GM19463 (cell line): ENCODE measurements at regions not wholly inside any gene's neighbourhood (a gene's known extent, or its start where the extent isn't known, plus 50 kb on each side); places are given as distances from the start of the nearest gene placed in this dataset.

Experiments used
- ATAC-seq: cut with Tn5 transposase; IDR thresholded peaks from one replicate; pipeline ENCODE4 v1.9.1; 2021; ENCODE audit warnings: mild to moderate bottlenecking, moderate library complexity; ENCODE audit not compliant: unreplicated experiment

GRCh38 chrX:39311646-39312045, 510.4 kb downstream of the MID1IP1 start:
- ATAC-seq, result no peak

- ATAC-seq, result no peak
These were observed 511.9 kb downstream of the MID1IP1 start for GRCh38 chrX:39313146-39313545.

- ATAC-seq, result no peak
These were observed 517.5 kb downstream of the MID1IP1 start for GRCh38 chrX:39318506-39319343.

GRCh38 chrX:39320165-39320564, 518.9 kb downstream of the MID1IP1 start:
- no peak for ATAC-seq

GRCh38 chrX:39322496-39322895, 521.2 kb downstream of the MID1IP1 start:
- ATAC-seq, result no peak

- no peak for ATAC-seq
These were observed 523.1 kb downstream of the MID1IP1 start for GRCh38 chrX:39324233-39324930.

GRCh38 chrX:39327255-39327654, 526.0 kb downstream of the MID1IP1 start:
- no peak for ATAC-seq

- no peak for ATAC-seq
These were observed 526.4 kb downstream of the MID1IP1 start for GRCh38 chrX:39327705-39328104.

- no peak for ATAC-seq
These were observed 527.4 kb downstream of the MID1IP1 start for GRCh38 chrX:39328661-39329060.

GRCh38 chrX:39331082-39331704, 529.9 kb downstream of the MID1IP1 start:
- peak; percentile 70 for ATAC-seq

GRCh38 chrX:39333451-39333850, 532.2 kb downstream of the MID1IP1 start:
- no peak for ATAC-seq

- ATAC-seq, result no peak
These were observed 534.4 kb downstream of the MID1IP1 start for GRCh38 chrX:39335513-39336235.

GRCh38 chrX:39336671-39337311, 535.5 kb downstream of the MID1IP1 start:
- ATAC-seq, result peak; percentile 66

GRCh38 chrX:39337451-39337850, 536.2 kb downstream of the MID1IP1 start:
- no peak for ATAC-seq

- no peak for ATAC-seq
These were observed 537.3 kb downstream of the MID1IP1 start for GRCh38 chrX:39338583-39338982.

- ATAC-seq, result no peak
These were observed 555.0 kb downstream of the MID1IP1 start for GRCh38 chrX:39356119-39356807.

- ATAC-seq, result no peak
These were observed 558.8 kb downstream of the MID1IP1 start for GRCh38 chrX:39360101-39360500.

- no peak for ATAC-seq
These were observed 560.5 kb downstream of the MID1IP1 start for GRCh38 chrX:39361736-39362135.

- no peak for ATAC-seq
These were observed 566.2 kb downstream of the MID1IP1 start for GRCh38 chrX:39367416-39367815.

- ATAC-seq, result no peak
These were observed 570.9 kb downstream of the MID1IP1 start for GRCh38 chrX:39372115-39372514.
